KBM-7 (cell line): ENCODE measurements at regions not wholly inside any gene's neighbourhood (a gene's known extent, or its start where the extent isn't known, plus 50 kb on each side); places are given as distances from the start of the nearest gene placed in this dataset.
"Not testable (repeated sequence)": the region's sequence is repeated elsewhere in the genome, so short reads cannot be mapped to it uniquely, and the experiment has no call there.

Experiments used
- DNase-seq: peaks from one replicate; pipeline ENCODE4 v3.0.0-alpha.2; 2015
- in situ Hi-C: fragments of 300-500 bp; cut with MboI; formaldehyde crosslinking; loops from 2 replicates; pipeline ENCODE4 v1.14.3; 2020; ENCODE audit warnings: low sequenced_read_pairs, low pct_unique_long_range_greater_than_20kb, mixed read lengths

DNA sequence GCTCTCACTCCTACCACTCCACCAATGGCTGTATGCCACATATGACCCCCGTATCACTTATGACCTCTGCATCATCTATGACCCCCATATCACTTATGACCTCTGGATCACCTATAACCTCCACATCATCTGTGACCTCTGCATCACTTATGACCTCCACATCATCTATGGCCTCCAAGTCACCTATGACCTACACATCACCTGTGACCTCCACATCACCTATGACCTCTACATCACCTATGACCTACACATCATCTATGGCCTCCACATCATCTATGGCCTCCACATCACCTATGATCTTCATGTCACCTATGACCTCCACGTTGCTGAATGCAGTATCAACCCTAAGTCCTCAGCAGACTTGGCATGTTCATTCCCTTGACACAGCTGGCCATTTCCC, 271.2 kb downstream of the MATN1 start:
- DNase-seq: no peak
- in situ Hi-C loops: no loop called here

DNA sequence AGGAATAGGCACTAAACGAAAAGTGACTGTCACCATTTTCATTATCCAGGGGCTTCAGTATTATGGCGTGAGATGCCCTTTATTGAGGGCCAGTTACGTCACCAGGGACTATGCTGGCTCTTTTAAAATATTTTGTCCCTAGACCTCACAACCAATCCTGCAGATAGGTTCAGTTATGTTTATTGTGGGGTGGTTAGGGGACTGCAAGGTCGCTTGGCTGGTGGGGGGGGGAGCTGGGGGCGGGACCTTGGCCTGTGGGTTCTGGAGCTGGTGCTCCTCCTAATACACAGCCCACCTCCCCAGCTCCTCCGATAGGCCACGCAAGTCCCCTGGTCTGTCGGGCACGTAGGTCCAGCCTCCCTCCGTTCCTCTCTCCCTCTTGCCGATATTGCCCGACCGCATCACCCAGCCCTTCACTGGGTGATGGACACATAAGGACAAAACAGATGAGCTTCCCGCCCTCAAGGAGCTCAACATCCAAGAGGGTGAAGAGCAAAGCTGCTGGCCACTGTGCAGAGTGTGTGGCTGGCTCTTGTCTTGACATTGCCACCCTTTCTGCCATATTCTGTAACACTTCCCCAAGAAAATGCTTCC, 271.8 kb downstream of the MATN1 start:
- no peak for DNase-seq
- in situ Hi-C loops: no loop called here

DNA sequence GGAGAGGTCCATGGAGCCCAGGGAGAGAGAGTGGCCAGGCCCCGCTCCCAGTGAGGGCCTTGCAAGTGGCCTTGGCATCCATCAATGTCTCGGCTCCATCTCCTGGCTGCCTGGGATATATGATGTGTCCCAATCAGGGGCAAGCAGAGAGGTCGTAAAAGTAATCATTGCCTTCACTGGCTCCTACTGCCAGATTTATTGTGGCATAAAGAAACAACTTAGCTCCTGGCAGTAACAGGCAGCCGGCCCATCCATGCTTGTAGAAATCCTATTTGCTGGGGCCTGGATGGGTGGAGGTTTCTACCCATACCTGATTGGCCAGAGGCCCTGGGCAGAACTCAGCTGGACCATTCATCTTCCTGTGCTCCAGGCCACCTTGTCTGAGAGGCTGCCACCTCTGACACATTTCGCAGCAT, 272.6 kb downstream of the MATN1 start:
- in situ Hi-C loops: no loop called here
- DNase-seq: no peak

DNA sequence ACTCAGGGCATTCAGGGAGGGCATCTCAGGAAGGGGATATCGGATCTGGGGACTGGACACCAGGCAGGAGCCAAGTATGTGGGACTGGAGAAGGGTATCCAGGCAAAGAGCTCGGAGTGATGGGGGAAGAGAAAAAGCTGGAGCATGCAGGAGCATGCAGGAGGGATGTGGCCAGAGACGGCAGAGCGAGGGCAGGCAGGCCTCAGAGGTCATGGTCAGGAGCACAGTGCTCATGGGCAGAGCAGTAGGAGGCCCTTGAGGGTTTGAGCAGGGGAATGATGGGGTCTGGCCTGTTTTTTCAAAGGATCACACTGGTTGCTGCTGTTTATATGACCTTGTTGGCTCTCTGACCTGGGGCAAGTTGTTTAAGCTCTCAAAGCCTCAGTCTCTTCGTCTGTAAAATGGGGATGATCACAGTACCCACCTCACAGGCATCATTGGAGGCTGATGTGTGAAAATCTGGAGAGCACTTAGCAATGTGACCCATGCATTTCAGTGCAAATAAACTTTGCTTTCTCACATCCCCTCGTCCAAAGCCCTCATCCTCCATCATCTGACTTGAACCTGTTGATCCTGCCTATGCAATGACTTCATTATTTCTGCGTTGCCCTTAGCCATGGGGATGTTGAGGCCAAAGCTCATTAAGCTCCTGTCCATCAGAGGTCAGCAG, 273.1 kb downstream of the MATN1 start:
- DNase-seq: no peak
- in situ Hi-C loops: no loop called here

DNA sequence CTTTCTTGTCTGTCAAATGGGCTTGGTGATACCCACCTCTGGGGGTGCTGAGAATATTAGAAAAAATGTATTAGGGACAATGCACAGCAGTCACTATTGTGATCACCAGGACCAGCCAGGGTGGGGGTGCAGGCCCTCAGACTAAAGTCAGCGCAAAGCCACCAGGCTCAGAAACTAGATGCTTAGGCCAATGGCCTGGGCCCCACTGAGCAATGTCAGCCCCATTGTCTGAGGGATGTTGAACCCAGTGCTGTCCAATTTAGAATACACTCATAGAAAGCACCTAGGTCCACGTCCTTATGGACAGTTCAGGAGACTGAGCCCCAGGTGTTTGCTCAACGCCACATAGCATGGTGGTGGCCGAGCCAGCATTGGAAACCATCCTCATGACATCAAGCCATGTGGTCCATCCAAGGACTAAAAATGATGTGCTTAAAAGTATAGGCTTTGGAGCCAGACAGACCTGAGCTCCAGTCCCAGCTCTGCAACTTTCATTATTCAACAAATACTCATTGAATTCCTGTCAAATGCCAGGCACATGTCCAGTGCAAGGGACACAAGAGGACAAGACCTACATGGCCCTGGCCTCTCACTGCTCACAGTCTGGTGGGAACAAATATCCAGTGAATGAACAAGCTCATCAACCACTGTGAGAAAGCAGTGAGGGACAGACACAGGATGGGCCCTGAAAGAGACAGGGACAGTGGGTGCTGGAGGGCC, 273.8 kb downstream of the MATN1 start:
- DNase-seq: no peak
- in situ Hi-C loops: no loop called here

DNA sequence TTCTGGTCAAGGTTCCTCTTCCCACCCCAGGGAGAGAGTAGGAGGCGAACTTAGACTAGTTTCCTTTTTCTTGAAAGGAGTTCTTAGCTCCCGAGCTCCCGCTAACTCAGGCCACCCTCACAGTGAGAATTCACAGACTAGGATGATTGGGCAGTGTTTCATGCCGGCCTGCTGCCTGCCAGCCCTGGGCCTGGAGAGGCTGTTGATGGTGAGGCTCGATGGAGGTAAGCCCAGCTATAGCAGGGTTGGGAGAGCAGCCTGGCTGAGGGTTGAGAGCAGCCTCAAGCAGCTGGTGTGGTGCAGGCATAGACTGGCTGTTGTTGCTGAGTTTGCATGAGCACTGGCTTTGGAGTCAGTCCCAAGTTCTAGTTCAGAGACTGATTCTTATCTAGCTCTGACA, 274.4 kb downstream of the MATN1 start:
- in situ Hi-C loops: no loop called here
- no peak for DNase-seq

DNA sequence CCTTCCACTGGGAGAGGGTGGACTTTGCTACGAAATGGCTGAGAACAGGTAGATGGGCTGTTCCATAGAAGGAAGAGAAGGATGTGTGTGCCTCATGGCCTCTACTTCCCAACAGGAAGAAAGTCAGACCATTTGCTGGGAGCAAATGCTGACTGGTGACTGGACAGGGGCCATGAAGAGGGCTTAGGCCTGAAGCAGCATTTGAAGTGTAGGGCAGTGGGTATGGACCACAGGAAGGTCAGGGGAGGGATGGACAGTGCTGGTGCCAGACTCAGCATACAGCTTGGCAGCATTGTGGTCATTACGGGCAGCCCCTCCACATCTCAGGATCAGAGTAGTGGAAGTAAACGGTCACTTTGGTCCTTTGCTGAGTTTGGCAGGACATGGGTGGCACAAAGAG, 275.7 kb downstream of the MATN1 start:
- DNase-seq: no peak
- in situ Hi-C loops: no loop called here

DNA sequence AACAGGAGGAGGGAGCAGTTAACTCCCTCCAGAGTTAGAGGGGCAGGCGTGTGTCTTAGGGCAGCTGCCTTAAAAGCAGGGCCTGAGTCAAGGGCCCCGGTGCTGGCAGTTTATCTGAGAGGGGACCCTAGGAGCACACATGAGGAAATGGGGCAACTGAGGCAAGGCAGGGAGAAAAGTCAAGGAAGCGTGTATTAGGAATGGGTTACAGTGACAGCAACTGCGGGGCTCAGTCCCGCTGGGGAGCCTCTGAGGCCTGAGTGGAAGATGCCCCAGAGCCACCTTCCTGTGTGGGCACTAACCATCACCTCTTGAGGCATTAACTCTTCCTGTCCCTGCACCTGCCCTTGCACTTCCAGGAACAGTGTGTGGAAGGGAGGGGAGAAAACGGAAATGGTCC, 276.3 kb downstream of the MATN1 start:
- in situ Hi-C loops: no loop called here

DNA sequence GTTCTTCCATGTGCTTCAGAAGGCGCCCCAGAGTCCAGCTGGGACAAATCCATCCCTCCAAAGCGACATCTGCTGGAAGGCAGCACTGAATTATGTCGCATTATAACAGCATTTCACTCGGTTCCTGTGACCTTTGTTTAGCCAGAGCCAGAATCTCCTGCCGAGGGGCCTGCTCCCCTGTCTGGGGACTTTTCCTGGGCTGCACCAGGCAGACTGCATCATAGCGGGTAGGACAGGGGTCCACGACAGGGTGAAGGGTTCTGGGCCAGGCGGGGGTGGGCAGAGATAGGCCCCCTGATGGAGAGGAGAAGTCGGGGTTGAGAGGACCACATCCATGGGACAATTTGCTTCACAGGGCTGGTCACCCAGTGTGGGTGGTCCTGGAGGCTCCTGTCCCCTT, 276.9 kb downstream of the MATN1 start:
- in situ Hi-C loops: no loop called here
- DNase-seq: no peak

More for the DNA sequence above, 276.3 kb downstream of the MATN1 start:
- DNase-seq: no peak

DNA sequence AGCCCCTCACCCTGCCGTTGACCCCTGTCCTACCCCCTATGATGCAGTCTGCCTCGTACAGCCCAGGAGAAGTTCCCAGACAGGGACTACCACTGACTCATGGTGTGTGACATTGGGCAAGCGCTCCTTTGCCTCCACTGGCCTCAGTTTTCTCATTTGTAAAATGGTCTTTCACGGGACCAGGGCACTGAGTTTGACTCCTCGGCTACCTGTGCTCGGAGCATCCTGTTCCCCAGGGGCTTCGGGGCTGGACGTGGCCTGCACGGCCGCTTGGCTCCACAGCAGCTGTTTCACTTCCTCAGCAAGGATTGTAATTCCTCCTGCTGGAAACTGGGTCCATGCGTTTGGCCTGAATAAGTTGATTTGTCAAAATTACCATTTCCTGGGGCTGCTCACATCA, 277.3 kb downstream of the MATN1 start:
- in situ Hi-C loops: no loop called here
- no peak for DNase-seq

DNA sequence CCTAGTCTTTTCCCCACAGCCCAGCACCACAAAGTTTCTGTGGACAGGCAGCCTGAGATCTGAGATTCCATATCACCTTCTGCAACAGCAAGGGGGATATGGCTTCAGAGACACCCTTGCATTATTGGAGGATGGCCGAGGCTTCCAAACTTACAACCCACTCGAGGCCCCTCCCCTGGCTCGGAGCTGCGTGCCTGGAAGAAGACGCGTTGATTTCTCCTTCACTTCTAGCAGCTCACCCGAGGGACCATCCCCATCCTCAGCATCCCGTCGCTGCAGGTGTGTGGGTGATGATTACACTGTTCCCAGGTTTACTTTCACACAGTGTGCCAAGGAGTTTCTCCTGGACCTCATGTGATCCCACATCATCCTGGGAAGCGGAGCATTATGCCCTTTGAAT, 277.9 kb downstream of the MATN1 start:
- in situ Hi-C loops: no loop called here
- no peak for DNase-seq

DNA sequence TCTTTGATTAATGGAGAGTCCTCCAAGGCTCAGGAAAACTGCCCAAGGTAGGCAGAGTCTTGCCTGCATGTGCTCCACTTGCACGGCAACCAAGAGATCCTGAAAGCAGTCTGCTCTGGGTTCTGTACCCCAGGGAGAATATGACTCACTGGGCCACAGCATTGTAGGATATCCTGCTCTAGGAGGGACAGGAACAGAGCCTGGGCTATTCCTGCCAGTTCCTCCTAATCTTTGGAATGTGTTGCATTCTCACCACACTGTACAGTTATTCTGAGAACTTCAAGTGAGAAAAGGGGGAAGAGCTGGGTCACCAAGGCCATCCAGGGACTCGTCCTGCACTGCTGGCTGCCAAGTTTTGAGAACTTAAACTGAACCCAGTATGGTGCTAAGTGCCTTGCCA, 278.5 kb downstream of the MATN1 start:
- DNase-seq: no peak
- in situ Hi-C loops: no loop called here

DNA sequence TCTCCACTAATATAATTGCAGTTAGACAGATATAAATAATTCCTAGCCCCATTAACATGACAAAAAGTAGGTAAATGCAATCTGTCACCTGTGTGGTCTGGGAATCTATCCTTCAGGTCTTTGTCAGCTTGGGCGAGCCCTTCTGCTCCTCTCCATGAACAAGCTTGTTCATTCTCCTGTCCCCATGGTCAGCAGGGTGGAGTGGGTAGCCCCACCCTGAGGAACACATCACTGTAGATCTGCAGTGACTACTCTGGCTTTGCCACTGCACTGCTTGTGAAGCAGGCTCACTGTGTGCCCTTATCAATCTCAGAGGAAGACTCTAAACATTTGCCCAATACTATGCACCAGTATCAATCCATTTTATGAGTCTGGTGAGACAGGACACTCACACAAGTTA, 279.0 kb downstream of the MATN1 start:
- DNase-seq: no peak
- in situ Hi-C loops: no loop called here

DNA sequence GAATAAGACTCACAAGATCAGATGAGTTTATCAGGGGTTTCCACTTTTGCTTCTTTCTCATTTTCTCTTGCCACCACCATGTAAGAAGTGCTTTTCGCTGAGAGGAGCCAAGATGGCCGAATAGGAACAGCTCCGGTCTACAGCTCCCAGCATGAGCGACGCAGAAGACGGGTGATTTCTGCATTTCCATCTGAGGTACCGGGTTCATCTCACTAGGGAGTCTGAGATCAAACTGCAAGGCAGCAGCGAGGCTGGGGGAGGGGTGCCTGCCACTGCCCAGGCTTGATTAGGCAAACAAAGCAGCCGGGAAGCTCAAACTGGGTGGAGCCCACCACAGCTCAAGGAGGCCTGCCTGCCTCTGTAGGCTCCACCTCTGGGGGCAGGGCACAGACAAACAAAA, 285.1 kb downstream of the MATN1 start:
- in situ Hi-C loops, DNase-seq: not testable (repeated sequence)

DNA sequence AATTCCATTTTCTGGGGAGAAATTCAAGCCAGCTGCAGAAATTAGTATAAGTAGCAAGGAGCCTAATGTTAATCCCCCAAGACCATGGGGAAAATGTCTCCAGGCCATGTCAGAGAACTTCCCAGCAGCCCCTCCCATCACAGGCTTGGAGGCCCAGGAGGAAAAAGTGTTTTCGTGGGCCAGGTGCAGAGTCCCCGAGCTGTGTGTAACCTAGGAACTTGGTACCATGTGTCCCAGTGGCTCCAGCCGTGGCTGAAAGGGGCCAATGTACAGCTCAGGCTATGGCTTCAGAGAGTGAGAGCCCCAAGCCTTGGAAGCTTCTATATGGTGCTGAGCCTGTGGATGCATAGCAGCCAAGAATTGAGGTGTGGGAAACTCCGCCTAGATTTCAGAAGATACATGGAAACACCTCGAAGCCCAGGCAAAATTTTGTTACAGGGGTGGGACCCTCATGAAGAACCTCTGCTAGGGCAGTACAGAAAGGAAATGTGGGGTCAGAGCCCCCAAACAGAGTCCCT, 286.3 kb downstream of the MATN1 start:
- no peak for DNase-seq
- in situ Hi-C loops: no loop called here

DNA sequence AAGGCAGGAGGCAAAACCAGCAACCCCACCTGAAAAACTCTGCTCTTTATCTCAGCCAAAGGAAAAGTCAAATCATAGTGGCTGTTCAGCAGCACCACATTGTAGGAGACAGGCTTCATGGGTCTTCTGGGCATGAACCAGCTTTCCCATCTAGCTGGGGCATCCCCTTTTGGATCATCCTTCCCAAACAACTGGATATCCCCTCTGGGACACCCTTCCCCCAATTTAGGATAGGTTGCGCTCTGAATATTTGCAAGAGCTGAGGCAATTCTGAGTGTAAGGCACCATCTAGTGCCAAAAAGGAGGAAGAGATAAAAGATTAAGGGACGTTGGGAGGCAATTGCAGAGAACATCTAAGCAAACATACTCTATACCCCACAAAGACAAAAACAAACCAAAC, 295.8 kb downstream of the MATN1 start:
- no peak for DNase-seq
- in situ Hi-C loops: no loop called here

DNA sequence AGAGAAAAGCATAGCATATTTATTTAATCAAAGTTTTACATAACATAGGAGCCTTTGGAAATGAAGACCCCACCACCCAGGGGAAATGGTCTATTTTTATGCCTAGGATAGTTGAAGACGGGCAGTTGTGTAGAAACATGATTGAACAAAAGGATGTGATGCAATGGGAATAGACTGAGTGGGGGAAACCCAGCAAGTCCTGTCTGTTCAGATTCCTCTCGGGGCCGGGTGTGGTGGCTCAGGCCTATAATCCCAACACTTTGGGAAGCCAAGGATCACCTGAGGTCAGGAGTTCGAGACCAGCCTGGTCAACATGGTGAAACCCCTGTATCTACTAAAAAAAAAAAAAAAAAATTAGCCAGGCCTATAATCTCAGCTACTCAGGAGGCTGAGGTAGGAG, 298.3 kb downstream of the MATN1 start:
- in situ Hi-C loops: no loop called here
- DNase-seq: no peak

DNA sequence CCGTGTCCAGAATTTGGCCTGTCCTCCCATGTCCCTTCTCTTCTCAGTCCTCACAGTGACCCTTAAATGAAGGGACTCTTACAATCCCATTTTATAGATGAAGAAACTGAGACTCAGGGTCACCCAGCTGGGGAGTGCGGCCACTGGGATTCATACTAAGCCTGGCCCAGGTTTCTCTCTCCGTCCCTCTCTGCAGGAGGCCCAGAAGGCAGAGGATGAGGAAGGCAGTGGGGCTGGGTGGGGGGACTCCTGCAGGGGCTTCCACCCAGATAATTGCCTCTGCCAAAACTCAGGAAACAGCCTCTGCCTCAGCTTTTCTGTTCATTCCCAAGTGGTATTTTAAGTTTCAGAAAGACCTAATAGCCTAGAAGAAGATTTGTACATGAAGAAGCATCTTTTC, 299.8 kb downstream of the MATN1 start:
- no peak for DNase-seq

DNA sequence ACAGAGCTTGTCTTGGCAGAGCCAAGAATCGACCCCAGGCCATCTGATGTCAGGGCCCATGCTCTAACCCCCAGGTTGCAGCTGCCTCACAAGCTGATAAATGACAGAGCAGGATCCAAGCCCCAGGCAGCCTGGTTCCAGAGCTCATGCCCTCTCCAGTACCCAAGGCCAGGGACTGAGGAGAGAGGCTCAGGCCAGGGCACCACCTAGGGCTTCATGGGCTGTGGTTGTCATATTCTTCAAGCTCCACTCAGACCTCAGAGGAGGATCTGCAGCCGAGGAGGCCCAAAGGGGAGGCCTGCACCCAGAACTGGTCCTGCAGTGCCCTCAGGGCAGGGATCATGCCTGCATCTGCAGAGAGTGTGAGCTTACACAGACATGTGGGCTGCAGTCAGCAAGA, 301.1 kb downstream of the MATN1 start:
- DNase-seq: no peak
- in situ Hi-C loops: no loop called here

More for the DNA sequence above, 299.8 kb downstream of the MATN1 start:
- in situ Hi-C loops: no loop called here

DNA sequence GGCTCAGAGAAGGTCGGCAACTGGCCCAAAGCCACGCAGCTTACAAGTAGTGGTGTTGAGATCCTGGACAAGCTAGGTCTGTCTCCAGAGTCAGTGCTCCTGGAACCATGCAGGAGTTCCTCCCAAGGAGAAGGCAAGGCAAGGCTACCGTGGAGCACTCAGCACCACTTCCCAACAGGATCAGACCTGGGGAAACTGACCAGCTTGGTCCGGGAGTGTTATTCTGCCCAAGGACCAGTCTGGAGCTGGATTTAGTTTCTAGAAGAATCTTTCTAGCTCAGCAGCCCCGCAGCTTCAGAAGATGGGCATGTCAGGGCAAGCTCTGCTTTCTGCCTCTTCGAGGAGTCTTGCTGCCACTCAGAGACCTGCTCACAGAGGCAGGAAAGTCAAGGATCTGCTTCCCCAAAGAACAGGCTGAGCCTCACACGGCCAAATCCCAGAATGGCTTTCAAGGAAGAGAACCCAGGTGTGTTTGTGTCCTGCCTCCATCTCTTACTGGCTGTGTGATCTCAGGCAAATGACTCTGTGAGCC, 302.8 kb downstream of the MATN1 start:
- in situ Hi-C loops: no loop called here
- DNase-seq: no peak
